Stimulated activated CD4-positive, alpha-beta T cell treated with anti-CD3 and anti-CD28 coated beads, Interleukin-15, amount 100 ng/mL, for 24 hours (primary cell): ENCODE measurements at regions not wholly inside any gene's neighbourhood (a gene's known extent, or its start where the extent isn't known, plus 50 kb on each side); places are given as distances from the start of the nearest gene placed in this dataset.

Experiments used
- DNase-seq: peaks from one replicate; pipeline ENCODE4 v3.0.0-alpha.2; 2020

GRCh38 chr2:2550856-2551255 lies 219.8 kb upstream of the MYT1L start:
- no peak for DNase-seq

DNA sequence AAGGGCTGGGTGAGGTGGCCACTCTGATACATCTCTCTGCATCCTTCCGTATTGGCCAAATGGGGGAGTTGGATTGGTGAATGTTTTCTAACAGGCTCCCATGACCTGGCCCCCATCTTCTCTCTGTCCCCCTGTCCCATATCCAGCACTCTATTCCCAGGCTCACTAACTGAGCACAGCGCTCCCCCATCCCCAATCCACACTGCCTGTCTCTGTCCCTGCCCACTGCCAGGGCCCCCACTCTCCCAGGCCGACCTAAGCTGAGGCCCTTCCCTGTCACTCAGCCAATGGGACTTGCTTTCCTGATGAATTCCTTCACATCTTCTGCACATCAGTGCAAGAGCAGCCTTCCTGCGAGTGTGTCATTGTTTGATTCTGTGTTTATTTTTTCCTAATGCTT lies 216.8 kb upstream of the MYT1L start:
- DNase-seq, result no peak

- DNase-seq, result no peak
Observed at GRCh38 chr2:2547451-2547850, 216.4 kb upstream of the MYT1L start.

GRCh38 chr2:2546046-2546445 lies 215.0 kb upstream of the MYT1L start:
- no peak for DNase-seq

DNA sequence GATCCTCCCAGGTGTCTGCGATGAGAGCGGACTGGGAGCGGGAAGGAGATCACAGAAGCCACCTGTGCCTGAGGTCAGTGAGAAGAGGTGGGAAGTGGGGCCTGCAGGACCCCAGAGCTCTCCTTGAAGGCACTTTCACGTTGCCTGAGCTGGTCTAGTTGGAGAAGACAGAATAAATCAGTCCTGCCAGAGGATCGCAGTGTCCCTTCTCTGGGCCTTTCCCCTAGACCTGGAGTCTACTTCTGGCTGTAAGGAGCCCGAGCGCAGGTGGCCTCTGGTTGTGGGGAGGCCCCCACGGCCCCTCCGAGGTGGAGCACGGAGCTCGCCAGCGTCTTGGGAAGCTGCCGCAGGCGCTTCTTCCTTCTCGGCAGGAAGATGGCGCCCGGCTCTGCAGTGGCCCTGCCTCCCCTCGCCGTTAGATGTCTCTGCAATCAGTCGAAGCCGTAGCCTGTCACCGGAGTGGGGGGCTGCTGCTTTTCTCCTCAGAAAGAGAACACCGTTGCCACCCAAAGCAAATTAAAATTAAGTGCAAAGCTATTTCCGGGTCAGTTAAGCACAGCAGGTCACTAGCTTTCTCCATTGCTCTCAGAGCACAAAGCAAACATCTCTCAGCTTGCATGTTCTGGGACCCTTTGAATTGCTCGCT lies 212.0 kb upstream of the MYT1L start:
- no peak for DNase-seq

- no peak for DNase-seq
Observed at GRCh38 chr2:2542316-2542715, 211.2 kb upstream of the MYT1L start.

DNA sequence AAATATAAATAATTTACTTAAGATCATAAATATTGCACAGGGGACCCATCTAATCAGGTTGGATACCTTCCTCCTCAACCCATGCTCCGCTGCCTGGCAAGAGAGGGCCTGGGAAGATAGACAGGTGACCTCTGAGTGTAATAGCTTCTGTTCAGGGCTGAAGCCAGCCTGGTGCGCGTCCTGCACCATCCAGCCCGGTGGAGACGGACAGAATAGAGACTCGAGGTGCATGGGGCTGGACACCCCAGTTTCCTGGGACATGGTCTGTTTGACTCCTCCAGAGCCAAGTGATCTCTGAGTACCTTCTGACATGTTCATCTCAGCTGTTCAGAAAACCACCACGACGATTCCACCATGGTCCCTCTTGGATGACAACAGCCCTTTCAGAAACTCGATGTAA lies 209.3 kb upstream of the MYT1L start:
- no peak for DNase-seq

DNA sequence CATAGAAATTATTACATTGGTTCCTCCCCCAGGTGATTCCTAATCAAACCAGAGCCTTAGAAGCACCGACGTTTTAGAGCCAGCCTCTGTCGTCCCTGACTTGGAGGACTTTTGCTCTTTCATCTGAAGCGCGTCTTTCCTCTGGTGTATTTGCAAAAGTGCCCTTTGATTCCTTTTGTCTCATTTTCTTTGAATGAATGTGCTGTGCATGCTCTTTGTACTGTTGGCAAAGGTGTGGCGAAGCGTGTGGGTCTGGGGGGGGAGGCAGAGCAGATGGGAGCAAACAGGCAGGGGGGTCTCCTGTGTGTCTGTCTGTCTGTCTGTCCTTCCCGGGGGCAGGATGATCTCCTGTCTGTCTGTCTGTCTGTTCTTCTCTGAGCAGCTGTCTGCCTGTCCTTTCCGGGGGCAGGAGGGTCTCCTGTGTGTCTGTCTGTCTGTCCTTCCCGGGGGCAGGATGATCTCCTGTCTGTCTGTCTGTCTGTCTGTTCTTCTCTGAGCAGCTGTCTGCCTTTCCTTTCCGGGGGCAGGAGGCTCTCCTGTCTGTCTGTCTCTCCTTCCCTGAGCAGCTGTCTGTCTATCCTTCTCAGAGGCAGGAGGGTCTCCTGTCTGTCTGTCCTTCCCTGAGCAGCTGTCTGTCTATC lies 205.5 kb upstream of the MYT1L start:
- DNase-seq, result no peak

GRCh38 chr2:2530334-2530733 lies 199.3 kb upstream of the MYT1L start:
- no peak for DNase-seq

DNA sequence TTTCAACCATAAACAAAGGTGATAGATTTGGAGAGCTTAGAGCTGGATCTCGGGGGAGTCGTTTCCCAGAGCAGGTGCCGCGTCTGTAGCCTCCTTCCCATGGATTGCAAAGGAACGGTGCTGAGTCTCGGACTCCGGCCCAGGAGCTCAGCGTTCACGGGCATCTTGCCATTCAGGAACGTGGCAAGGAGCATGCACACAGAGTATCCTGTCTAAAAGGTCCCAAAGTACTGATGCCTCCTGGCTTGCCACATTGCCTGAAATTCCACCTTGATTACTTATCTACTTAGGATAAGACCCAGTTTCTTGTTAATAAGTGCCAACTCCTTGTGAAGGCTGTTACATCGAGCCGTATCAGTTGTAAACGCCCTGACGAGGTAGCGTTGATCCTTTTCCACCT lies 197.8 kb upstream of the MYT1L start:
- no peak for DNase-seq

DNA sequence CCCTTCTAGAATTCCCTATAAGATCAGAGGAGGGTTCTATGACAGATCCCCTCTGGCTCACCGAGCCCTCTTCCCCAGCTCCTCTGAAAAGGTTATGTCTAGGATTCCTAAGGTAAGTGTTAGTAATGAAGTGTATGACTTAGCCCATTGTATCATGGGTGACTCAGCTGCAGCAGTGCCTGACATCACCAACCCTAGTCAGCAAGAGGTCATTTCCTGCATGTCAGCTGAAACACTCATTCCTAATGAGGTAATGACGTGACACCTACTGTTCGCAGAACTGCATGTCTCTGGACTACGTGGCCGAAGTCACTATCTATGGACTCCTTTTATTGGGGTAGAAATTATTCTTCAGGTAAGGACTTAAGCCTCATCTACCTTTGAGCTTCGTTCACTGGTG lies 196.1 kb upstream of the MYT1L start:
- no peak for DNase-seq

GRCh38 chr2:2524348-2524941 lies 193.4 kb upstream of the MYT1L start:
- no peak for DNase-seq

GRCh38 chr2:2523461-2524347 lies 192.6 kb upstream of the MYT1L start:
- no peak for DNase-seq

GRCh38 chr2:2520401-2520811 lies 189.3 kb upstream of the MYT1L start:
- DNase-seq, result no peak

GRCh38 chr2:2519381-2519780 lies 188.3 kb upstream of the MYT1L start:
- no peak for DNase-seq

GRCh38 chr2:2517399-2517798 lies 186.3 kb upstream of the MYT1L start:
- DNase-seq, result no peak

DNA sequence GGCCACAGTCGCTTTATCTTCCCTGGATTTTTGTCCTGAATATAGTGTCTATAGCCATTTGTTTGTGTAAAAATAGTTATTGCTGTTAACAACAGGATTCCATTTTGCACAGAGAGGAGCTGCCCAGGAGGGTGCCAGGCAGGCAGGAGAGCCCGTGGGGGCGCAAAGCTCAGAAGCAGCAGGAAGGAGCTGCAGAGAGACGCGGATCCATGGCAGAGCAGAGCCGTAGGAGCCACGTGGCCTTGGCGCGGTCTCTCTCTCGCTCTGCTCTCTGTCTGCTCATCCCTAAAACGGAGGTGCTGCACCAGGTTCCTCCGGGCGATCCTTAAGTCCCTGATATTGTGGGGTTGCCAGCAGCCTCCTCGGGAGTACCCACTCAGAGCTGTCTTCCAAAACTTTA lies 185.3 kb upstream of the MYT1L start:
- no peak for DNase-seq

DNA sequence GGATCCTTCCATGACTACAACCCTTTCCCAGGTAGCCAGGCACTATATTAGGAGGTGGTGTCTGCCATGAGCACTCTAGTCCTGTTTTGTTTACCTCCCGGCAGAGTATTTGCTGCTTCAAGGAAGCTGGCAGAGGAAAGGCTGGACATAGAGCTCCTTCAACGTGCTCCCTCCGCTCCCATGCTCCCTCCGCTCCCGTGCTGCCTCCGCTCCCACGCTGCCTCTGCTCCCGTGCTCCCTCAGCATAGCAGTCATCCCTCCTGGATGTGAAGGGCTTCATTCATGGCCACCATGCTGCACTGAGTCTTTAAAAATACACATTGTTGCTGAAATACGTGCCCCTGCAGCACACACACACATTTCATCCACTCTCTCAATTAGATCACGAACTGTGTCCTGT lies 181.9 kb upstream of the MYT1L start:
- no peak for DNase-seq

DNA sequence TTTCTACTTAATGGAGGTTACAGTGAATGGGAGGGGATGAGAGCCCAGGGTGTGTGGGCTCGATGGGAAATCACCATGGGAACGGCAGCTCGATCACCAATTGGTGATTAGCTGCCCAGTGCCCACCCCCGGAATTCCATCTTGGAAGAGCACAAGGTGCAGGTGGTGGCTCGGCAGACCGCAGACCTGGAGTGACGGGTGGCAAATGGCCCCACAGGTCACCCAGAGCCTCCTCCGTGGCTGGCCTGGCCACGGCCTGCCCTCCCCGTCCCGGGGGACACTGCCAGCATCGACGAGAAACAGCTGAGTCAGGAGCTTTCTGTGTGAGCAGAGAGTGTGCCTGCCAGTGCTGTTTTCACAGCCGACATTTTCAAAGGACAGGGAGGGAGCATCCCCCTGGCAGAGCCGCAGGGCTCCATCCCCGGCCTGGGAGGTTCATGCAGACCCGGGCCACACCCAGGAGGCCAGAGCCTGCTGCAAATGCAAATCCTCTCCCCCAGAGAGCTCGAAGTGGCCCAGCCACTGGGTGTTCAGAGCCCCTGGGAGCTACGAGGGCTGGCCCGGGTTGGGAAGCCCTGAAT lies 176.4 kb upstream of the MYT1L start:
- DNase-seq, result no peak

DNA sequence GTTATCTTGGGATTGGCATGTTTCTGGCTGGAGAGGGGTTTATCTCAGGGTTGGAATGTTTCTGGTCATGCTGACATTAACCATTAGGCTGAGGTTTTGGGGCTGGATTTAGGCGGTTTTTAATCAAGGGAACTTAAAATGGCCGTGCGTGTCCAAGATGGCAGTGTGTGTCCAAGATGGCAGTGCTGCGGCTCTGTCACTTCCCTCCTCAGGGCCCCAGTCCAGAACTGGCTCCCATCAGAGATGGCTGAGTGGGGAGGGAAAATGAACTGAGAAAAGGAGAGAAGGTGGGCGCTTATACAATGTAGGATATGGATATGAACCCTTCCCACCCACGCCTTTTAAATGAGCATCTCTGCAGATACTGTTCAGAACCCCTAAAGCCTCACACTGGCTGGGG lies 175.5 kb upstream of the MYT1L start:
- DNase-seq, result no peak

DNA sequence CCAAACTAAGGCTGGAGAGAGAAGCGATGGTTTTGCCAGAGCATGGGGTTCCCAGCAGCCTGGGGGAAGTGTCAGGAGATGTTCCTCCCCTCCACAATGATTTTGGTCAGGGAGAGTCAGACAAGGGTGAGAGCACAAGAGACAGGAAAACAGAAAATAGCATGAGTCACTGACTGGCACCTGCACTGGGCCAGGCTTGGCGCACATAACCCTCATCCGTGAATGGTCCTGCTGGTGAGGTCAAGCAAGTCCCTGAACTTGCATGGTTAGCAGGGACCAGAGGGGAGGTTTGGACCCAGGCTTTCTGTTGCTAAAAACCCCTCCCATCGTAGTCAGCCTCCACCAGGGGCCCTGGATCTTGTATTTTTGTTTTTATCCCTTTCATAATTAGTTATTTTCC lies 174.5 kb upstream of the MYT1L start:
- no peak for DNase-seq

DNA sequence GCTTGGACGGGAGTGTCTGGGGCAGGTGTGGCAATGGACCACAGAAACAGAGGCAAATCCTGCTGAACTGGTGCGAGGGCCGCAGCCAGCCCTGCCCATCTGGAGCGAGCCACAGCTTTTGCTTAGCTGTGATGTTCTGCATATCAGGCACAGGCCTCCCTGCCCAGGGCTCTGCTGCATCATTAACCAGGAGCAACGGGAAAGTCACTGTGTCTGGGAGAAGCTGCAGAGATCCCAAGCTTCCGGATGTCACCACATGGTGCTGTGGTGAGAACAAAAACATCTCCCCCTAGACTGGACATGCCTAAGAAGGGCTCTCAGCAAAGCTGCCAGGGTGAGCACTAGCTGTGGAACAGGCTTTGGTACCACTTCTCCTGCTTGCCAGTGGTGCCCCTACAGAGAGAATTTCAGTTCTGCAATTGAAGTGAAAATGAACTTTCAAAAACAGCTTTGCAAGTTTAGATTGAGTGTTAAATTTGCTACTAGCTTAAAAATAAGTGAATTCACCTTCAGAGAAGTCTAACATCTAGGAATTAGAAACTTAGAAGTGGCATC lies 172.9 kb upstream of the MYT1L start:
- DNase-seq, result no peak

GRCh38 chr2:2502201-2502549 lies 171.1 kb upstream of the MYT1L start:
- no peak for DNase-seq
